Cardiac fibroblast (primary cell): ENCODE measurements at regions not wholly inside any gene's neighbourhood (a gene's known extent, or its start where the extent isn't known, plus 50 kb on each side); places are given as distances from the start of the nearest gene placed in this dataset.

Experiments
- DNase-seq, 2 donors: peaks; one replicate each; pipeline versions ENCODE4 v3.0.0 to v3.0.0-alpha.2; 2010; ENCODE audit warnings: low read depth in 2 of 2
- H3K4me3 ChIP-seq, 2 donors: replicated peaks in 1 of 2; 1 replicate in 1 of 2; 2 replicates in 1 of 2; pipeline ENCODE4 v1.5.1; 2011; ENCODE audit warnings: low read depth in 2 of 2, low read length in 2 of 2, mild to moderate bottlenecking in 2 of 2, moderate library complexity in 1 of 2
- TF ChIP-seq, protein P1 (sequence below): IDR thresholded peaks from one replicate; pipeline ENCODE4 v1.5.1; 2011; ENCODE audit warnings: low read depth, mild to moderate bottlenecking, low read length, inconsistent platforms

DNA sequence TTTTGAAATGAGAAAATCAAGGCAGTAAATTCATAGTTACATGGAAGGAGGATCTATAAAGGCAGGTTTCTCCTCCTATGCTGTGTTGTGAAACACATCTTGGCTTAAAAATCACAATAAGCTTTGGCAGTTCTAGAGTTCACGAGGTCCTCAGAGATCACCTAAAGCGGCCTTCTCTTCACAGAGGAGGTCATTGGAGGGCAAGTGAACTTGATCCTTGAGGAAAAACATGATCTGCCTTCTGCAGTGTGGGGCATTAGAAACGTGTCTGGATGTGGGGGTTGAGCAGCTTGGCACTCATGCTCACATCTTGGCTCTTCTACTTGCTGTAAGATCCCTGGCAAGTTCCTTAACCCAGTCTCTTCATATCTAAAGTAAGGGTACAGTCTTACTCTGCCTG lies 96.1 kb upstream of the BMPER start:
- DNase-seq = peak in 1 of 2 donors; percentile 70
- H3K4me3 ChIP-seq = no peak overlapping the region
- TF ChIP-seq, protein P1, sequence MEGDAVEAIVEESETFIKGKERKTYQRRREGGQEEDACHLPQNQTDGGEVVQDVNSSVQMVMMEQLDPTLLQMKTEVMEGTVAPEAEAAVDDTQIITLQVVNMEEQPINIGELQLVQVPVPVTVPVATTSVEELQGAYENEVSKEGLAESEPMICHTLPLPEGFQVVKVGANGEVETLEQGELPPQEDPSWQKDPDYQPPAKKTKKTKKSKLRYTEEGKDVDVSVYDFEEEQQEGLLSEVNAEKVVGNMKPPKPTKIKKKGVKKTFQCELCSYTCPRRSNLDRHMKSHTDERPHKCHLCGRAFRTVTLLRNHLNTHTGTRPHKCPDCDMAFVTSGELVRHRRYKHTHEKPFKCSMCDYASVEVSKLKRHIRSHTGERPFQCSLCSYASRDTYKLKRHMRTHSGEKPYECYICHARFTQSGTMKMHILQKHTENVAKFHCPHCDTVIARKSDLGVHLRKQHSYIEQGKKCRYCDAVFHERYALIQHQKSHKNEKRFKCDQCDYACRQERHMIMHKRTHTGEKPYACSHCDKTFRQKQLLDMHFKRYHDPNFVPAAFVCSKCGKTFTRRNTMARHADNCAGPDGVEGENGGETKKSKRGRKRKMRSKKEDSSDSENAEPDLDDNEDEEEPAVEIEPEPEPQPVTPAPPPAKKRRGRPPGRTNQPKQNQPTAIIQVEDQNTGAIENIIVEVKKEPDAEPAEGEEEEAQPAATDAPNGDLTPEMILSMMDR = no peak

DNA sequence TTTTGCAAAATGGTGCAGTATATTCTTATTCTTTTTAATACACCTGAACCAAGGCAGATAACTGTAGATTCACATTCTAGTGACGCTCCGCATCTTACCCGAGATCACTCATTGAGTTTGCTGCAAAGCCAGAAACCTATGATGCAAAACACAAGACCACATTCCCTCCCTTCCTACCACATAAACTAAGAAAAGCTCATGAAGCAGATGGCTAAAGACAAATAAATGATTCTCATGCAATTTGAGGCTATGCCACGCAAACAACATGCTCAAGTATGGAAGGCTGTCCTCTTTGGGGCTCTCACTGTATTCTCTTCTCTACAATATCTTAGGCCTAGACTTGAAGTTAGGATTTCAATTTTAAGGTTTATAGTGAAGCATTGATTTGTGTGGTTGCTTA lies 95.0 kb upstream of the BMPER start:
- DNase-seq = no peak
- H3K4me3 ChIP-seq = no peak overlapping the region
- TF ChIP-seq, protein P1 = no peak

DNA sequence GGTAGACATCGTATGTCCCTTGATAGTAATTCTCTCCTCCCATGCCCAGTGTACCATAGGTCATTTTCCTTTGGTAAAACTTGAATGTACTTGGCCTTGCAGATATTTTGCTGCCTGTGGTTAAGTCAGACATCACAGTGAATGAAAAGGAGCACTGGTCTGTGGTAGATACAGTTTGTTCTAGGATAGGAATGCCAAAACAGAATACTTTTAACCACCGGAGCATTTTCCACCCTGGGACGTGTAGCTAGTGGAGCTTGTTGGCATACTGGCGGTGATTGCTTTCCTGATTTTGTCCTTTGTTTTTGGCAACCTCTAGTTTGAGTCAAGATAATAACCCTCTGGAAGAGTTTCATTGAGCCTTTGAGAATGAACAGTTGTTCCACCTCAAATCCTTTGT lies 92.0 kb upstream of the BMPER start:
- TF ChIP-seq, protein P1 = no peak
- H3K4me3 ChIP-seq = no peak overlapping the region
- DNase-seq = peak; percentile 44 to 62

DNA sequence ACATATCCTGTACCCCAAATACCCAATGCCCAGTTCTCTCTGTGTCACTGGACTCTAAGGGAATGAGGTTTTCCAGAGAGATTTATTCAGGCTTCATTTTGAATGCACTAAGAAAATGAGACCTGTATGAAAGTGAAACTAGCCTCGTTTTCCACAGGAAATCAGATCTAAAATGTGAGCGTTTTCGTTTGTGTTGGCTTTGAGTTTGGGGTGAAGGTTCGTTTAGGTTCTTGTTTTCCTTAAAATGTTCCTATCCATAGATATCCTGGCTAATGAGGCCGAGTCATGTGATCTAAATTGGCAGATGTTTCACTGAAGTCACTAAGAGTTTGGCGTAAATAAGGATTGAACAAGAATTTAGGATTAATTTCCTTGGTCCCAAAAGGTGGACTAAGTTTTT lies 90.9 kb upstream of the BMPER start:
- peak overlapping the region in 1 of 2 donors; percentile 3 for H3K4me3 ChIP-seq
- TF ChIP-seq, protein P1 = no peak
- DNase-seq = peak; percentile 32 to 69

DNA sequence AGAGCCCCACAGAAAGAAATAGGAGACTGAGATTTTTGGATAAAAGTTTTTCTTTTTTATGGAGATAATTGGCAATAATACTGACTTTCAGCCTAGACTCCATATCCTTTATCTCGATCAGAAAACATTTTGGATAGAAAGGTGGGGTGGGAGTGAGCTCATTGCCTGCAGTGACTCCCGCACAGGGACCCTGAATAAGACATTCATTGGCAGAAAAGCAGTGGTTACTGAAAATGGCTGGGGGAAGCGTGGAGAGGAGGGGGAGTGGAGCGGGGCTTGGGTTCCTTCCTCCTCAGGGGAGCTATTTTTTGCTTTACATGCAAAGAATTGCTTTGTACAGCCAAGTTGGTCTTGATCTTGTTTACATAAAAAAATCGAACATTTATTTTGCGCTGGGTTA lies 90.4 kb upstream of the BMPER start:
- no peak for DNase-seq
- no peak overlapping the region for H3K4me3 ChIP-seq
- TF ChIP-seq, protein P1 = no peak

DNA sequence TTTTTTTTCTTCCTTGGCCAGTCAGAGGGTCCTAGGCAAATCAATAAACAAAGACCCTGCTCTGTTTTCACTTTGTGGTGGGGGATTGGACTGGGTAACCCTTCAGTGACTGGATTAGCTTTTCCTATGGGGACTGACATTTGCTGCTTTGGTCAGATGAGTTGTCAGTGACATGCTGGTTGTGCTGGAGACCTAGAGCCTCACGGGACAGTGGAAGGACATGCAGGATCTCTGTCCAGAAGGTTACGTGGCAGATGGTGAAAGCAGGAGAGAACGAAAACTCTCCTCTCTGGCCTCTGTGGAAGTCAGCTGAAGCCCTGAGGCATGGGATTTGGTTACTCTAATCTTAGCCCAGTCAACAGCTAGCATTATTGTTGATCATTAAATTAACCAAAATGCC lies 90.0 kb upstream of the BMPER start:
- no peak overlapping the region for H3K4me3 ChIP-seq
- no peak for DNase-seq
- TF ChIP-seq, protein P1 = no peak

DNA sequence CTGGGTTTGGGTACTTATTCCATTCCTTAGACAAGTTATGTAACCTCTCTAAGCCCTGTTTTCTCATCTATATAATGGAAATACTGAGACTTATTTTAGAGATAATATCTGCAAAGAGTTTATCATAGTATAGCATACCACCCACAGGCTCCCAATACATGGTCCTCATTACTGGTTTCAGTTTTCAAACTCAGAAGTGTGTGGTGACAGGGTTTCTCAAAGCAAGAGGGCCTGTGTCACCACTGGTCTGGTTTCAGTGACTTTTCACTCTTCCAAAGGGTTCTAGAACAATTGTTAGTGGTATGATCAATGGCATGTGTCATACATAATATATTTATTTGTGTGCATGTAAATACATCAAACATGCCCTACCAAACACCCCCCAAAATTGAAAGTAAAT lies 89.2 kb upstream of the BMPER start:
- TF ChIP-seq, protein P1 = no peak
- no peak for DNase-seq
- no peak overlapping the region for H3K4me3 ChIP-seq
